ENCODE measurements at regions not wholly inside any gene's neighbourhood (a gene's known extent, or its start where the extent isn't known, plus 50 kb on each side); places are given as distances from the start of the nearest gene placed in this dataset.

DNA sequence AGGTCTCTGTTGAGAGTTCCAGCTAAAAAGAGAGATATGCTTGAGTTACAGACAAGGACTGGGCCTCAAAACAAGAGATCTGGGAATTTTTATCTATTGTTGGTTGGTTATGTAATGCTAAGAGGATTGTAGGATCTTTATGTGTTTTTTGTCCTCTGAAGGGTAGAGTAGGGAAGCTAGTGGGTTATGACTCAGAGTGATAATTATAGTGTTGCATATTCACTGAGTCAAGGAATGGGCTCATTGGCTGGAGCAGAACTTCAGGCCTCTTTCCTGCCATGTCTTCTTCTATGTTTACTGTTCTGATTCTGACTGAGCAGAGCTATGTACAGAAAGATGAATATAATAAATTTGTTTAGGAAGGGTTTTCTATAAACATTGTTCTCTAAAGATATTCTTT lies 66.1 kb upstream of the NOX3 start:
- no peaks in the 10 kb centered on the region for H3K9me2 ChIP-seq (replicated peaks; ENCODE audit: insufficient read depth, low read length)
- no peaks in the 10 kb centered on the region for H3K9me3 ChIP-seq (replicated peaks; ENCODE audit: insufficient read depth, low read length)
- H3K27ac ChIP-seq (ENCODE audit: low read length): no peak overlapping the region
- H3K27me3 ChIP-seq (replicated peaks; ENCODE audit: insufficient read depth, low read length): no peaks in the 10 kb centered on the region
- no peak for DNase-seq
- H3K79me2 ChIP-seq (ENCODE audit: low read length): no peaks in the 10 kb centered on the region
- no peaks in the 10 kb centered on the region for H3F3A ChIP-seq (ENCODE audit: insufficient read depth, low read length)
- TF ChIP-seq EZH2 (optimal IDR thresholded peaks at IDR 0.05; ENCODE audit: low read depth, low read length): no peak
- H3K4me1 ChIP-seq (ENCODE audit: low read length): no peaks in the 10 kb centered on the region
- H3K9ac ChIP-seq (ENCODE audit: low read length): no peak overlapping the region
- no peaks in the 10 kb centered on the region for H3K36me3 ChIP-seq (replicated peaks; ENCODE audit: insufficient read depth, low read length)
- H3K4me3 ChIP-seq (ENCODE audit: low read length): no peak overlapping the region
- H2AFZ ChIP-seq (ENCODE audit: low read length): no peak overlapping the region
- no peaks in the 10 kb centered on the region for H4K20me1 ChIP-seq (ENCODE audit: insufficient read depth, low read length)
- no peak overlapping the region for H3K4me2 ChIP-seq (ENCODE audit: low read depth, low read length)

GRCh38 chr6:155520078-155520477 lies 64.4 kb upstream of the NOX3 start:
- no peaks in the 10 kb centered on the region for H3K27me3 ChIP-seq (replicated peaks; ENCODE audit: insufficient read depth, low read length)
- H3K4me2 ChIP-seq (ENCODE audit: low read depth, low read length): no peak overlapping the region
- H2AFZ ChIP-seq (ENCODE audit: low read length): no peak overlapping the region
- TF ChIP-seq EZH2 (optimal IDR thresholded peaks at IDR 0.05; ENCODE audit: low read depth, low read length) (no peak), EZH2phosphoT487 (IDR thresholded peaks at IDR 0.05; ENCODE audit: low read length) (no peak)
- TF ChIP-seq, protein P1, sequence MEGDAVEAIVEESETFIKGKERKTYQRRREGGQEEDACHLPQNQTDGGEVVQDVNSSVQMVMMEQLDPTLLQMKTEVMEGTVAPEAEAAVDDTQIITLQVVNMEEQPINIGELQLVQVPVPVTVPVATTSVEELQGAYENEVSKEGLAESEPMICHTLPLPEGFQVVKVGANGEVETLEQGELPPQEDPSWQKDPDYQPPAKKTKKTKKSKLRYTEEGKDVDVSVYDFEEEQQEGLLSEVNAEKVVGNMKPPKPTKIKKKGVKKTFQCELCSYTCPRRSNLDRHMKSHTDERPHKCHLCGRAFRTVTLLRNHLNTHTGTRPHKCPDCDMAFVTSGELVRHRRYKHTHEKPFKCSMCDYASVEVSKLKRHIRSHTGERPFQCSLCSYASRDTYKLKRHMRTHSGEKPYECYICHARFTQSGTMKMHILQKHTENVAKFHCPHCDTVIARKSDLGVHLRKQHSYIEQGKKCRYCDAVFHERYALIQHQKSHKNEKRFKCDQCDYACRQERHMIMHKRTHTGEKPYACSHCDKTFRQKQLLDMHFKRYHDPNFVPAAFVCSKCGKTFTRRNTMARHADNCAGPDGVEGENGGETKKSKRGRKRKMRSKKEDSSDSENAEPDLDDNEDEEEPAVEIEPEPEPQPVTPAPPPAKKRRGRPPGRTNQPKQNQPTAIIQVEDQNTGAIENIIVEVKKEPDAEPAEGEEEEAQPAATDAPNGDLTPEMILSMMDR (IDR thresholded peaks at IDR 0.05; ENCODE audit: low read length): no peak
- H3K9me2 ChIP-seq (replicated peaks; ENCODE audit: insufficient read depth, low read length): no peaks in the 10 kb centered on the region
- H3K79me2 ChIP-seq (ENCODE audit: low read length): no peaks in the 10 kb centered on the region
- no peaks in the 10 kb centered on the region for H3K4me1 ChIP-seq (ENCODE audit: low read length)
- no peaks in the 10 kb centered on the region for H3K36me3 ChIP-seq (replicated peaks; ENCODE audit: insufficient read depth, low read length)
- no peaks in the 10 kb centered on the region for H3F3A ChIP-seq (ENCODE audit: insufficient read depth, low read length)
- no peak for DNase-seq
- no peak overlapping the region for H3K9ac ChIP-seq (ENCODE audit: low read length)
- no peaks in the 10 kb centered on the region for H3K9me3 ChIP-seq (replicated peaks; ENCODE audit: insufficient read depth, low read length)
- no peak overlapping the region for H3K4me3 ChIP-seq (ENCODE audit: low read length)
- H3K27ac ChIP-seq (ENCODE audit: low read length): no peak overlapping the region
- H4K20me1 ChIP-seq (ENCODE audit: insufficient read depth, low read length): no peaks in the 10 kb centered on the region

DNA sequence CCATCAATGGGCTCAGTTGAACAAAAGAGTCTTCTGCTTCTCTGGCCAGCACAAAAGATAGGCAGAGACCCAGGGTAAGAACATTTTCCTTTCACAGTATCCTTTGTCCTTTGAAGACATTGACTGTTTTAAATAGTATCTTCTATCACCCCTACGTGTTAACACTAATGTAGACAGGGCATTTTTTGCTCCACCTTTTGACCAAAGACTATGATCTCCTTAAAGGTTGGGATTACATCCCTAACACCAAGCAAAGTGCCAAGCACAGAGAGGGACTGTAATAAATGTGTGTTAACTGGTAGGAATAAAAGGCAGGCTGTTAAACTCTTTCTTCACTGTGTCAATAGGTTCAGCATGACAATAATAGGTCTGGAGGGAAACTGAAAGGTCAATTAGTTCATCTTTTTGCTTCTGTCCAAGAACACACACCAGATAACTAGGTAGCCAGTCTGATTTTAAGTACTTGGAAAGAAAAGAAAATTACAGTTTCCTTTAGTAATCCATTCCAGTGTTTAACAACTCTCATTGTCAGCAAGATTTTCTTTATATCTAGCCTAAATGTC lies 63.6 kb upstream of the NOX3 start:
- H4K20me1 ChIP-seq (ENCODE audit: insufficient read depth, low read length): no peaks in the 10 kb centered on the region
- H3K27me3 ChIP-seq (replicated peaks; ENCODE audit: insufficient read depth, low read length): no peaks in the 10 kb centered on the region
- no peak for DNase-seq
- H3K36me3 ChIP-seq (replicated peaks; ENCODE audit: insufficient read depth, low read length): no peaks in the 10 kb centered on the region
- H3K27ac ChIP-seq (ENCODE audit: low read length): no peak overlapping the region
- TF ChIP-seq, protein P1 (IDR thresholded peaks at IDR 0.05; ENCODE audit: low read length): no peak
- TF ChIP-seq EZH2 (optimal IDR thresholded peaks at IDR 0.05; ENCODE audit: low read depth, low read length) (no peak), EZH2phosphoT487 (IDR thresholded peaks at IDR 0.05; ENCODE audit: low read length) (no peak)
- H2AFZ ChIP-seq (ENCODE audit: low read length): no peak overlapping the region
- no peaks in the 10 kb centered on the region for H3F3A ChIP-seq (ENCODE audit: insufficient read depth, low read length)
- no peaks in the 10 kb centered on the region for H3K9me3 ChIP-seq (replicated peaks; ENCODE audit: insufficient read depth, low read length)
- no peak overlapping the region for H3K4me2 ChIP-seq (ENCODE audit: low read depth, low read length)
- H3K9me2 ChIP-seq (replicated peaks; ENCODE audit: insufficient read depth, low read length): no peaks in the 10 kb centered on the region
- no peak overlapping the region for H3K9ac ChIP-seq (ENCODE audit: low read length)
- H3K4me3 ChIP-seq (ENCODE audit: low read length): no peak overlapping the region
- H3K4me1 ChIP-seq (ENCODE audit: low read length): no peaks in the 10 kb centered on the region
- no peaks in the 10 kb centered on the region for H3K79me2 ChIP-seq (ENCODE audit: low read length)

DNA sequence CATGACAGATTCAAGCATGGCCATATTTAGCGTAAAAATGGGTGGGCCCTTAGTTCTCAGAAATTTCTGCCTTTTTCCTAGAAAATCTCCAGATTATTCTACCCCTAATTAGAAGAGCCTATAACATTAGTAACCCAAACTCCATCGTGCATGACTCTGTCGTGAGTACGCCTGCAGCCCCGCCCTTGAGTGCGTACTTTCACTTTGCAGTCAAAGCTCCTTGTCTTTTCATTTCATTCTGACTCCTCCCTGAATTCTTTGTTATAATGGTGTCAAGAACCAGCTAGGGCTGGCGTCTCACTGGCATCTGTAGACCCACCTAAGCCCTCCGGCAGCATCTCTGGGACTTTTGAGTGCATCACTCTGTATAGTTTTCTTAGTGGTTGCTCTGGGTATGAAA lies 61.7 kb upstream of the NOX3 start:
- no peaks in the 10 kb centered on the region for H3F3A ChIP-seq (ENCODE audit: insufficient read depth, low read length)
- no peak overlapping the region for H3K4me3 ChIP-seq (ENCODE audit: low read length)
- no peak overlapping the region for H3K27ac ChIP-seq (ENCODE audit: low read length)
- no peaks in the 10 kb centered on the region for H3K4me1 ChIP-seq (ENCODE audit: low read length)
- no peak overlapping the region for H3K4me2 ChIP-seq (ENCODE audit: low read depth, low read length)
- TF ChIP-seq, protein P1 (IDR thresholded peaks at IDR 0.05; ENCODE audit: low read length): no peak
- TF ChIP-seq EZH2phosphoT487 (IDR thresholded peaks at IDR 0.05; ENCODE audit: low read length) (no peak), EZH2 (optimal IDR thresholded peaks at IDR 0.05; ENCODE audit: low read depth, low read length) (no peak)
- no peaks in the 10 kb centered on the region for H3K79me2 ChIP-seq (ENCODE audit: low read length)
- H3K27me3 ChIP-seq (replicated peaks; ENCODE audit: insufficient read depth, low read length): no peaks in the 10 kb centered on the region
- H3K36me3 ChIP-seq (replicated peaks; ENCODE audit: insufficient read depth, low read length): no peaks in the 10 kb centered on the region
- H3K9me3 ChIP-seq (replicated peaks; ENCODE audit: insufficient read depth, low read length): no peaks in the 10 kb centered on the region
- H3K9me2 ChIP-seq (replicated peaks; ENCODE audit: insufficient read depth, low read length): no peaks in the 10 kb centered on the region
- H4K20me1 ChIP-seq (ENCODE audit: insufficient read depth, low read length): no peaks in the 10 kb centered on the region
- DNase-seq: no peak
- no peak overlapping the region for H3K9ac ChIP-seq (ENCODE audit: low read length)
- no peak overlapping the region for H2AFZ ChIP-seq (ENCODE audit: low read length)
